HG03097 (cell line): ENCODE measurements at regions not wholly inside any gene's neighbourhood (a gene's known extent, or its start where the extent isn't known, plus 50 kb on each side); places are given as distances from the start of the nearest gene placed in this dataset.

Experiments used
- ATAC-seq: cut with Tn5 transposase; IDR thresholded peaks from one replicate; pipeline ENCODE4 v1.9.1; 2021; ENCODE audit not compliant: unreplicated experiment, low FRiP score

DNA sequence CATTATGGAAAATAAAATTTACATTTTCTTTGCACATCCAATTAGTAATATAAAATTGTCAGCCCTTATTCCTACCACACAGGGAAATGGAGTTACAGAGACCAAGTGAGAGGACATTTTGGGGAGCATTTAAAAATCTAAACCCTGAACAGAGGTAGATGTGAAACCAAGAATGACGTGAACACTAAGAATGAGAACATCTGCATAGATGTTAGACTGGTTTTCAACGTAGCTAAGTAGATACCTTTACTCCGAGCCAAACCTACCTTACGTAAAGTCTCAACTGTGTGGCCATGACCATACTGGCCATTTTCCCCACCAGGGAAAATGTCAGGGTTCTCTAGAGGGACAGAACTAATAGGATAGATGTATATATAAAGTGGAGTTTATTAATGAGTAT lies 51.4 kb upstream of the THBS1 start:
- ATAC-seq: no peak

DNA sequence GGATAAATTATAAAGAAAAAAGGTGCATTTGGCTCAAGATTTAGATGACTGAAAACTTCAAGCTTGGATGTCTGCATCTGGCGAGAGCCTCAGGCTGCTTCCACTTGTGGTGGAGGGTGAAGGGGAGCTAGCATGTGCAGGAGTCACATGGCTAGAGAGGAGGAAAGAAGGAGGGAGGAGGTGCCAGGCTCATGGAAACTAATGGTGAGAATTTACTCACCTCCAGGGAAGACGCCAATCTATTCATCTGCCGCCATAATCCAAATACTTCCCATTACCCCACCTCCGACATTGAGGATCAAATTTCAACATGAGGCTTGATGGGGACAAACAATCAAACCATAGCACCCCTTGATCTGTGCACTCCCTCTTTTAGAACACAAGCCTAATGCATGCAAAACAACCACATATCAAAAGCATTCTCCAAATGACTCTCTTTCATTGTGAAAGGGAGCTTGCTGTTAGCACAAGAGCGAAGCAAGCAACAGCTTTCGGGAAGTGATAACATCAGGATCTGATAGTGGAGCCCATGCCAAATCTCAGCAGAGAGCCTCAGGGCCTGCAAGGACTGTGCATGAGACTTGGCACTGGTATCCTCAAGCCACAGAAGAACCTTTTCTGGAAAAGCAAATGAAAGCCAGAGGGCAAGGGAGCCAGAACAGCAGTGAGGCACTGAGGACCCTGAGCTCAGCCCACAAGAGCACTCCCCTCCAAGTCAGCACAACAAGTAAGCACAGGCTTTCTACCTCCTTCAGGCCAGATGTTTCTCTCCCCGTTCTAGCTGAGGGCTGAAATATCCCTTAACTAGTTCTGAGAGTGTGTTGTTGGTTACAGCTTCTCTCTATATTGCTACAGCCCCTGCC lies 50.2 kb upstream of the THBS1 start:
- no peak for ATAC-seq
